Kidney epithelial cell (primary cell): ENCODE measurements at regions not wholly inside any gene's neighbourhood (a gene's known extent, or its start where the extent isn't known, plus 50 kb on each side); places are given as distances from the start of the nearest gene placed in this dataset.

Experiments used
- DNase-seq: peaks from one replicate; pipeline ENCODE4 v3.0.0-alpha.2; 2010; ENCODE audit warnings: low read depth
- H3K27me3 ChIP-seq: 2 replicates; pipeline ENCODE4 v1.6.0; 2011; ENCODE audit warnings: low read length; ENCODE audit not compliant: control insufficient read depth, insufficient read depth
- H3K36me3 ChIP-seq: 2 replicates; pipeline ENCODE4 v1.5.1; 2011; ENCODE audit warnings: low read length; ENCODE audit not compliant: control insufficient read depth, insufficient read depth
- H3K4me3 ChIP-seq: 2 replicates; pipeline ENCODE4 v1.5.1; 2011; ENCODE audit warnings: low read depth, mild to moderate bottlenecking, control low read depth, low read length
- TF ChIP-seq, protein P1 (sequence below): IDR thresholded peaks from 2 replicates; pipeline ENCODE4 v1.5.1; 2011; ENCODE audit warnings: mild to moderate bottlenecking, moderate library complexity, low read length, control low read depth, inconsistent platforms; ENCODE audit not compliant: insufficient read depth, poor library complexity, severe bottlenecking

DNA sequence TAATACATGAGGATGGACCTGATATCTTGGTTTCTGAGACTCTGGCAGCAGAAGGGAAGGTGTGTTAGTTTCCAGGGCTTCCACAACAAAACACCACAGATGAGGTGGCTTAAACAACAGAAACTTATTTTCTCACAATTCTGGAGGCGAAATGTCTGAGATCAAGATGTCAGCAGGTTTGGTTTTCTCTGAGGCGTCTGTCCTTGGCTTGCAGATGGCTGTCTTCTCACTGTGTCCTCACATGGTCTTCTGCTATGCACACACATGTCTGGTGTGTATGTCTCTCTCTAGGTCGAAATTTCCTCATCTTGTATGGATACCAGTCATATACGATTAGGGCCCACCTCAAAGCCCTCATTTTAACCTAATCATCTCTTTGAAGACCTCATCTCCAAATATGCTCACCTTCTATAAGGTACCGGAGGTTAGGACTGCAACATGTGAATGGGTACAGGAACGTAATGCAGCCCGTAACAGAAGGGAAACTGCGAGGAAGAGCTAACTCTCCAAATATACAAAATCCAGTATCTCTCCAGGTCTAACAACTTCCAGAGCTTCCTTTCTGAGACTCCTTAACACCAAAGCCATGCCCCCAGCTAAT, 139.8 kb upstream of the SMARCA2 start:
- Histone ChIP-seq H3K27me3 (no peaks in the 10 kb centered on the region), H3K4me3 (no peak overlapping the region), H3K36me3 (no peaks in the 10 kb centered on the region)
- DNase-seq: no peak
- TF ChIP-seq, protein P1, sequence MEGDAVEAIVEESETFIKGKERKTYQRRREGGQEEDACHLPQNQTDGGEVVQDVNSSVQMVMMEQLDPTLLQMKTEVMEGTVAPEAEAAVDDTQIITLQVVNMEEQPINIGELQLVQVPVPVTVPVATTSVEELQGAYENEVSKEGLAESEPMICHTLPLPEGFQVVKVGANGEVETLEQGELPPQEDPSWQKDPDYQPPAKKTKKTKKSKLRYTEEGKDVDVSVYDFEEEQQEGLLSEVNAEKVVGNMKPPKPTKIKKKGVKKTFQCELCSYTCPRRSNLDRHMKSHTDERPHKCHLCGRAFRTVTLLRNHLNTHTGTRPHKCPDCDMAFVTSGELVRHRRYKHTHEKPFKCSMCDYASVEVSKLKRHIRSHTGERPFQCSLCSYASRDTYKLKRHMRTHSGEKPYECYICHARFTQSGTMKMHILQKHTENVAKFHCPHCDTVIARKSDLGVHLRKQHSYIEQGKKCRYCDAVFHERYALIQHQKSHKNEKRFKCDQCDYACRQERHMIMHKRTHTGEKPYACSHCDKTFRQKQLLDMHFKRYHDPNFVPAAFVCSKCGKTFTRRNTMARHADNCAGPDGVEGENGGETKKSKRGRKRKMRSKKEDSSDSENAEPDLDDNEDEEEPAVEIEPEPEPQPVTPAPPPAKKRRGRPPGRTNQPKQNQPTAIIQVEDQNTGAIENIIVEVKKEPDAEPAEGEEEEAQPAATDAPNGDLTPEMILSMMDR: no peak

DNA sequence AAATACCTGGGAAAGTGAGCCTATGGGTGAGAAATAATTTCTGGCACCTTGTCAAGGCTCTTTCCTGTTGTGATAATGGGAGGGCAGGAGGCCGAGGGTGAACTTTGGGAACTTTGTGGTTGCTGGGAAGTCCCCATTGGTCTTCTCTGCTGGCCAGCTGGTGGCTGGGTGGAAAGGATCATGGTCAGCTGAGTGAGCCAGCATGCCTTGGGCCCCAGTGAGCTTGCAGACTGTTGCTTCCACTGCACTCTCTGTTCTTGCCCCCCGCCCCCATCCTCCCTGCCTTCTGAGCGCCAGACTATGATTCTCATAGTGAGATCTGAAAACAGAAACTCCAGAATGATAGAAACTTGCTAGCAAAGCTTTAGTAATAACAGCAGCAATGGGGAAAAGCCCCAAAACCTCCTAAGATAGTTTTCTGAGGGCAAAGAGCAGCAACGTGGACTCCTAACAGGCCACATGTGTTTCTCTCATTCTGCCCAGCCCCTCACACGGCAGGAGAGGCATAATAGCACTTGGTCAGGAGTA, 139.2 kb upstream of the SMARCA2 start:
- TF ChIP-seq, protein P1: no peak
- DNase-seq: no peak
- no peak overlapping the region for H3K4me3 ChIP-seq
- H3K36me3 ChIP-seq: no peaks in the 10 kb centered on the region
- H3K27me3 ChIP-seq: no peaks in the 10 kb centered on the region

DNA sequence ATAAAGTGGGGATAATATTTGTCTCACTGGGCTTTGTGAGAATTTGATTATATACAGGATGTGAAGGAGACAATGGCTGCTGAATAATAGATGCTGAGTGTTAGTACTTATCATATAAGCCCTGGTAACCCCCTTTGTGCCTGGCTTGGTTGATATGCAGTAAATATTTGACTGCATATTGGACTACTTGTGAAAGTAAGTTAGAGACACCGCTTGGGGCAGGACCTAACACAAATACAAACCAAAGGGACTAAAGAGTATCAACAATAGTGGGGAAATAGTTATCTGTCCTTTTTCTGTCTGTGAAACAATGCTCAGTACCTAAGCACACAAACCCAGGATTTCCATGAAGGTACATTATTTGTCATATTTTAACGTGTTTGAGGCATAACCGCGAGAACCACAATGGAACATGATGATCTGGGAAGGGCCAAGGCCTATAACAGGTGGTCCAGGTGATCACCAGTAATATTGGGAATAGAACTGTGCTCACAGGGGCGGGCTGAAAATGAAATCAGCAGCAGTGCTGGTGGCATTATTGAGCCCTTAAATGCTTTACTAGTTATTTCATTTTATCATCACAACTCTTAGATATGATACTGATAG, 138.2 kb upstream of the SMARCA2 start:
- no peak for DNase-seq
- H3K36me3 ChIP-seq: no peaks in the 10 kb centered on the region
- H3K27me3 ChIP-seq: no peaks in the 10 kb centered on the region
- TF ChIP-seq, protein P1: no peak
- no peak overlapping the region for H3K4me3 ChIP-seq

- H3K36me3 ChIP-seq: no peaks in the 10 kb centered on the region
- TF ChIP-seq, protein P1: no peak
- no peaks in the 10 kb centered on the region for H3K27me3 ChIP-seq
- H3K4me3 ChIP-seq: no peak overlapping the region
- no peak for DNase-seq
These were observed 137.2 kb upstream of the SMARCA2 start for GRCh38 chr9:1877951-1878350.

GRCh38 chr9:1878811-1879210, 136.3 kb upstream of the SMARCA2 start:
- TF ChIP-seq, protein P1: no peak
- no peak for DNase-seq

More at GRCh38 chr9:1878811-1879210, 136.3 kb upstream of the SMARCA2 start:
- Histone ChIP-seq H3K27me3 (no peaks in the 10 kb centered on the region), H3K4me3 (no peak overlapping the region), H3K36me3 (no peaks in the 10 kb centered on the region)
